GM19463 (cell line): ENCODE measurements at regions not wholly inside any gene's neighbourhood (a gene's known extent, or its start where the extent isn't known, plus 50 kb on each side); places are given as distances from the start of the nearest gene placed in this dataset.
"Not testable (repeated sequence)": the region's sequence is repeated elsewhere in the genome, so short reads cannot be mapped to it uniquely, and the experiment has no call there.

Source experiments
- ATAC-seq: cut with Tn5 transposase; IDR thresholded peaks from one replicate; pipeline ENCODE4 v1.9.1; 2021; ENCODE audit warnings: mild to moderate bottlenecking, moderate library complexity; ENCODE audit not compliant: unreplicated experiment

DNA sequence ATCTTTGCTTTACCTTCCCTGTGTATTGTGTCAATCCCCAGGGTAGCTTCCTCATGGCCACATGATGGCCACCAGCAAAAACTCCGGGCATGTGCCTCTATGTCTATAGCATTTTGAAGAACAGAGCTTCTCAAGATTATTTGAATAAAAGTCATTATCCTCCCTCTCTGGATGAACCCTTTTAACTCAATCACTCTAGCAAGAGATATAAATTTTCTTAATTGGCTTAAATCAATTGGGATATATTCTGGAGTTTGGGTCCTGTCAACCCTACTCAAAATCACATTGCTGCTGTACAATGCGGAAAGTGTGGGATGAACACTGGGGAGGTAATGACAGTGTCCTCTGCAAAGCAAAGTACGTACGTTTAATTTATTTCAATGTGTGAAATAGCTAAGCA lies 370.6 kb upstream of the LRRC3B start:
- ATAC-seq, result no peak

DNA sequence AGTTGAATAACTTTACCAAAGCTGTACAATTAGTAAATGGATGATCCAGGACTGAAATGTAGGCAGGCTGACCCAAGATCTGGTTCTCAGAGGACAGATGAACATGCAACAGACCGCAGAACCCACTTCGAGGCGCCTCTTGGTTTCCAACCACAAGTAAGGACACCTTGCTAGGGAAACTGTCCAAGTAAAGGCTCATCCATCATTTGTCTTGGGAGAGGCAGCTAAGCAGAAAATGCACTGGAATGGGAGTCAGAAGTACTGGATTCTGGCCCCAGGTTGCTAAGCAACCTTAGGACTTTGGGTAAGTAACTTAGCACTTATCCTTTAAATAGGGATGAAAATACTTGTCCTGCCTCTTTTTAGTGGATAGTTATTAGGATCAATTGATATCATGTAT lies 366.3 kb upstream of the LRRC3B start:
- ATAC-seq, result no peak

DNA sequence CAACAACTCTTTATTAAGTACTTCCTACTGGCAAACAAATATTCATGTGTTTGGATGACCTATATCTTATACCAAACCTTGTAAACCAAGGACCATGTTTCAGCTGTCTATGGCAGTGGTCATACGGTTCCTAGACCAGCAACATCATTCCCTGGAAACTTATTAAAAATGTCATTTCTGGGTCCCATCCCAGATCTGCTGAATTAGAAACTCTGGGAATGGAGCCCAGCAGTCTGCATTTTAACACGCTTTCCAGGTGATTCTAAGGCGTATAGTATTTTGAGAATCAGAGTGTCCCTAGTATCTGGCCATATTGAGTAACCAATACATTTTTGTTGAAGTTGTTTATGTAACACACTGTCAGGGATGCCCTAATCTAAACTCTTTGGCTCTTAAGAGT lies 363.4 kb upstream of the LRRC3B start:
- no peak for ATAC-seq

DNA sequence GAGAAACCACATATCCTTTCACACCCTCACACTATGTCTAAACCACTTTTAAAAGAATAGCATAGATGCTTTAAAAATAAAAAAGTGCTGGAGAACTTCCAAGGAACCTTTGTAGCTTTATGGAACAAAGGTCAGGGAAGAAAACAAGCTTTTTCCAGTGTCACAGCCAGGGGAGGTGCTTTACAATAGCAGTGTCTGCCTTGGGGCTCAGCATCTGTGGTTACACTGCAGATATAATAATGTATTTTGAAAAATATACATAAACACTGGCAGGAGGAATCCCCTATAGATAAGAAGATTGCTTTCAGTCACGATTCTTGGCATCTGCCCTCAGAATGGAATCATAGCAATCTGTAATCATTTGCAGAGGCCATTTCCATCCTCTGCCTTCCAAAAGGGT lies 362.4 kb upstream of the LRRC3B start:
- ATAC-seq, result no peak

DNA sequence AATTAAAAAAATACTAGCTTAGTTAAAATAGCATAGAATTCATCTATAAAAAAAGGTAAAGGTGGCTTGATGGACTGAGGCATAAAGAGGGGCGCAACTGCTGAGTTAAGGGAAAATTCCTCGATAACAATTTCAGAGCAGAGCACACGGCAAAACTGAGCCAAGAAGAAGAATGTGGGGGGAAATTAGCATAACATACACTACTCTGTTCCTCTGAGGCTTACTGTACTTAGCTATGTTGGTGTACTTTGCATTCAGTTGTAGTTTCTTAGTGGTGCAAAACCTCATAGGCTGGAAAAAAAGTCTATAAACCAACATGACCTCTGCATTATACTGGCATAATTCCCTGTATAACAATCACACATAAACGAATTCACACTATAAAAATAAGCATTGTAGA lies 357.9 kb upstream of the LRRC3B start:
- ATAC-seq, result no peak

DNA sequence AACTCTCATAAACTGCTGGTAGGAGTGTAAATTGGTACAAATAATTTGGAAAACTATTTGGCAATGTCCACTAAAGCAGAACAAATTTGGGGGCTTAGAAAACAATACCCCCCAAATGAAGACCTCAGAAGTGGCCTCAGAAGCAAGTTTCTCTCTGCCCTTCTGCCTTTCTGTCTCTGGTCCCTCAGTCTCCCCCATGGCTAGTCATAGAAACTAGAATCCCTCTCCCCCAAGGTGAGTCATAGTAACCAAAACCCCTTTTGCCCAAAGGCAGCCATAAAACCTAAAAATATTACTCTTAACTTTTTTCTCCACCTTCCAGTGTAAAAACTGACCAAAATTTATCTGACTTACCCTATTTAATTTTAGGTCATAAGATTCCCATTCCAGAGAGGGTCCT lies 350.7 kb upstream of the LRRC3B start:
- no peak for ATAC-seq

DNA sequence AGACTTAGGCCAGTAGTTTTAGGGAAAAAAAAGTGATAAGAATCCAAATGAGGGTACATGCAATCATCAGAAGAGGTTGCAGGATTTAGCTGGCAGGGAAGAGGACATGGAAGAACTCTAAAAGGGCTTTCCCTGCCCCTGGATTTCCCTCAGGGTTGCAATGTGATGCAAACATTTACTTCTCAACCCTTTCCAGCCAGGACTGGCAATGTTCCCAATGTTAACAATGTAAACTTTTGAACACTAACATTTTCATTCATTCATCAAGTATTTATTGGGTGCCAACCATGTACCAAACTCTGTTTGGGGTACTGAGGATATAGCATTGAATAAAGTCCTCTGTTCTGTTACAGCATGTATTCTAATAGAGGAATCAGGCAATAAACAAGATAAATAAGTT lies 349.4 kb upstream of the LRRC3B start:
- no peak for ATAC-seq

DNA sequence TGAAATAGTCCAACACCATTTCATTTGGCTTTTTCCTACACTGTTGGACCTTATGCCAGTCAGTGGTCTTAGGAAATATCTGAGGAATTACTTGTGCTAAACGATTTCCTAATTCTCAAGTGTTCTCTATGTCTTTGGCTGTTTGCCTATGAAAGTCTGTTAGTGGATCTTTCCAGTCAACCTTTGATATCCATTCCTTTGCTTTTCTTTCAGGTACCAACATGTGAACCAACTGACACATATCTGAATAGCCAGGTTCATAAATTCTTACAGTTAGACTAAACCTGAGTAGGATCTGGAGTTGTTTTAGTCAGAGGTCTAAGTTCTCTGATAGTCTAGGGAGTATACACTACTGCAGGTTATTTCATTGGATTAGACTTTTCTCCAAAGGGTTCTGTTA lies 343.5 kb upstream of the LRRC3B start:
- no peak for ATAC-seq

DNA sequence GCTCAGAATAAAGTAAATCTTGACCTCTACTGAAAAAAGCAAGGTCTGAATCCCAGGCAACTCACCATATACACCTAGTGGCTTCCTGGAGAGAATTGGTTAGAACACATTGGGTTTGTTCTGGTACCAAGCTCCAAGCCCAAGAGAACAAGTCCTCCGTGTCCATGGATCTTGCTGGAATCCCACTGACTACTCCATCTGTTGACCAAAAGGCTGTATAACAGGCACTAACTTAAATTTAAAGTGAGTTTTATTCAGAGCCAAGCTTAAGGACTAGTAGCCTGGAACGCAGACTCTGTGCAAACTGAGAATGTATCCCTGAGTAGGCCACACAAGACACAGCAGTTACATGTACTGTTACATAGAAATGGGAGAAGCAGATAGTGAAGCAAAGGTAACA lies 342.1 kb upstream of the LRRC3B start:
- ATAC-seq, result no peak

DNA sequence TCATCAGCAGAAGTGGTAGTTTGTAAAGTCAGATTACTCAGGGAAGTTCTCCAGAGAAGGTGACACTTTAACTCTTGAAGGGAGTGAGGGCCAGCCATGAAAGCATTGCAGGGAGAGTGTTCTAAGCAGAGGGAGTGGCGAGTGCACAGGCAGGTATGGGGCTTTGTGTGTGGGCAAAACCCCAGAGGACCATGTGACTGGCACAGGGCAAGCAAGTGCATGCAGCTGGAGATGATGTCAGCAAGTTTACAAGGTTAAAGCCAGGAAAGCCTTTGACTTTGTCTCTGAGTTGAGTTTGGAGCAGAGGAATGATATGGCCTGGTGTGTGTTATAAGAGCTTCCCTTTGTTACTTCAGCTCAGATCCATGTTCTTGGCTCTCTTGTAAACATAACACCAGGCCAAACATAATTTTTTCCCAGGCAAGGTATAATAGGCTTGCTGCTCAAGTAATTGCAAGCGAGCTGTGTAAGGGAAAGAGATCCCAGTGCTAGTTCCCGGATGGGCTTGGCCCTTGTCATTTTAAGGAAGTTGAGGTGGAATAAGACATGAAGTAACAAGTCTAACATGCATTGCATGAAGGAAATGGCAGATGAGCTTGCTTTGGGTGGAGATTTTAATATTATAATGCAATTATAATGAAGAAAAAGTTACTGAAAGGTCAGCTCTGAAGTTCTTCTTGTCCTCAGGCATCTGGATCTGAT lies 341.1 kb upstream of the LRRC3B start:
- no peak for ATAC-seq

DNA sequence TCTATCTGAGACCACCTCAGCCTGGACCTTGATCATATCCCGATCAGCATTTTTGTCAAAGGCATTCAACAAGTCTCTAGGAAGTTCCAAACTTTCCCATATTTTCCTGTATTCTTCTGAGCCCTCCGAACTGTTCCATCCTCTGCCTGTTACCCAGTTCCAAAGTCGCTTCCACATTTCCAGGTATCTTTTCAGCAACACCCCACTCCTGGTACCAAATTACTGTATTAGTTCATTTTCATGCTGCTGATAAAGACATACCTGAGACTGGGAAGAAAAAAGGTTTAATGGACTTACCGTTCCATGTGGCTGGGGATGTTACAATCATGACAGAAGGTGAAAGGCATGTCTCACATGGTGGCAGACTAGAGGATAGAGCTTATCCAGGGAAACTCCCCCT lies 338.1 kb upstream of the LRRC3B start:
- ATAC-seq, result not testable (repeated sequence)

DNA sequence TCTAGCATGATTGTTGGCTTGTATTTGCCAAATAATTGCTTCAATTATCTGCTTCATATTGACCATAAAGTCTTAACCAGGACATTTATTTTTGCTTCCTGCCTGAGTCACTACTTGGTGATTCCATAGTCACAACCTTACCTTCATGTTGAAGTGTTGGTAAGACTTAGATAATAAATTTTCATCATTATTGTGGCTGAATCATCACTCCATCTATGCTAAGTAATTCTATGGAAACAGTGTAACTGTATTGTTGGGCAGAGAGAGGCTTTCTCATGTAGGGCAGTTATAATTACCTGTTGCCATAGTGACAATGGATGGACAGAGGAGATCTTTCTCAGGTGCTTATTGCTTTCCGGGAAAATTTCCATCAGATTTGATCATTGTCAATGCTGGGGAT lies 330.7 kb upstream of the LRRC3B start:
- no peak for ATAC-seq

DNA sequence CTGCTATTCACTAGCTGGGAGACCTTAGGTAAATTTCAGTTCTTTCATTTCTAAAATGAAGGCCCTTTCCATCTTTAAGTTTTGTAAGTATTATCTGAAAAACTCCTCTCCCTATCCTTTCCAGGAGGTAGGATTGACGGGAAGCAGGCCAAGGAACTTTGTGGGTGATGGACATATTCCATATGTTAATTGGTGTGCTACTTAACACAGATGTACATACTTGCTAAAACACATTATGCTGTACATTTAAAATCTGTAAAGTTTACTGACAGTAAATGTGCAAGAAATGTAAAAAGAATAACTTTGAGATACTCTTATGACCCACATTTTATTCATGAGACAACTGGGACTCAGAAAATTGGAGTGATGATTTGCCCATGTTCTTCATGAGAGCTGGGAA lies 329.8 kb upstream of the LRRC3B start:
- no peak for ATAC-seq

DNA sequence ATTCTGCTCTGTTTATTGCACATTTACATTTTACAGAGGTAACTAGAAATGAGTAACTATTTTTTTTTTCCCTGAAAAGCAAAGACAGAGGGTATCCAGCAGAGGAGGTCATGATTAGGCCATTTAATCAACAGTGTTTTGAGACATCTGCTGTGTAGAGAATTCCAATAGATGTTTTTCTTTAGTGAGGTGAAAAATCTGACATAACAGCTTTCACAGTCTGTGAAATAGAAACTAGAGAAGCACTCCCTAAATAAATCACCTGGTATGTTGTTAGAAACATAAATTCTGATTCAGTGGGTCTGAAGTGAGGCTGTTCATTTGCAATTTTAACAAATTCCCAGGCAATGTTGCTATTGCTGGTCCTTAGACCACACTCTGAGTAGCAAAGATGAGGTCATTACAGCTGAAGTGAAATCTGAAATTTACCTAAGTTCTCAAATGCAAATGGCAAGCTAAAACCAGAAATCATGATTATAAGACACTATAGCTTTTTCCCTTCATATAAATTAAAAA lies 329.2 kb upstream of the LRRC3B start:
- no peak for ATAC-seq

DNA sequence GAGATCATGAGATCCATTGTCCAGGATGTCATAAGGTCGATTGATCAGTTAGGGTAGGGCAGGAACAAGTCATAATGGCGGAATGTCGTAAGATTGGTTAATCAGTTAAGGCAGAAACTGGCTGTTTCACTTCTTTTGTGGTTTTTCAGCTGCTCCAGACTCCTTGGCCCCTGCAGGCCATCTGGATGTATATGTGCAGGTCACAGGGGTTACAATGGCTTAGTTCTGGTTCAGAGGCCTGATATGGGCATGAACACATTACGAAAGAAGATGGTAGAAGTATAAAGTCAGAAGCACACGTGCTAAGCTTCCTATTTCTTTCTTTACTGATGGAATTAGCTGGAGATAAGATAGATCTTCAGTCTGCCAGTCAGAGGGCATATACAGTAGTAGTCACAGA lies 315.4 kb upstream of the LRRC3B start:
- ATAC-seq, result no peak

DNA sequence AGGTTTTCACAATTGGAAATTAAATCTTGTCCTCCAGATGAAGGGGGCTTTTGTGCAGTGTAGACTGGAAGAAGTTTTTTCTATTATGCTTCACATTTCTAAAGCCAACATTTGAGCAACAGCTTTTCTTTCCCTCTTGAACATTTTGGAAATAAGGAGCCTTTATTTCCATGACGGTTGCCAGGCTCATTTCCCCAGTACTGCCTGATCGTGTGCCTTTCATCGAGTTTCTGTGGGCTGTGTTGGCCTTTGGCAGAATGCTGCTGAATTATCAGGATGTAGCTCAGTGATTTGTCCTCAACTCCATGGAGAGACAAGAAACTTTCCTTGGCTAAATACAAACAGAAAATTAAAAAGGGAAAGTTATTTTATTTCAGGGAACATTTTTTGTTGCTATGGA lies 314.8 kb upstream of the LRRC3B start:
- ATAC-seq, result no peak

DNA sequence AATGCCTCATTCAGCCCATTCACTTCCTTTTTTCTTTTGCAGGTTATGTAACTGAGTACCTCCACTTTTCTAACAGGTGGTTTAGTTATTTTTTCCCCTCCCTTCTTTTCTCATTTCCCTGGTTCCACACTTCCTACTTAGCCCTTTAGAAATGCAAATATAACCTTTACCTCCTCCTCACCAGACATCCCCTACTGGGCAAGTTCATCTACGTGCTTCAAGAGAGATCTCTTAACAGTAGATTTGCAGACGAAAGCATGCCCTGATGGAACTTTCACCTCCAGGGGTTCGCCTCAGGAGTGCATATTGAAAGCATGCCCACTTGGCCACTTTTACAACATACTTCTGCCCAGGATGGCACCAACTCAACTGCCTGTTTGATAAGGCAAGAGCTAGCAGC lies 314.1 kb upstream of the LRRC3B start:
- ATAC-seq, result no peak

DNA sequence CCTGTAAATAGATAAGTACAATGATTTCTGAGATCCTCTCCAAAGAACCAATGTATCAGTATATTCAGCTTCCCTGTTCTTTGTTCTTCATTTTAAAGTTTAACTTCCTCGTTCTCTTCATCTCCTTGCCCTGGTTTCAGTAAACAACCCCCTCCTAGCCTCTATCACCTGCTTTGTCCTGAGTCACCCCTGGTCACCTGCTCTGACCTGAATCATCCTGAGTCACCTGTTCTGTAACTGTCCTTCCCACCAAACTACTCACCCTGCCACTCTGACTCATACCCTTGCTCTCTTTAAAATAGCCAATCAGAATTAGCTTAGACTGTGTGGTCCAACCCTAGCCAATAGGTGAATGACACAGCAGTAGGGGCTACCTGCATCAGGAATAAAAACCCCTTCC lies 313.0 kb upstream of the LRRC3B start:
- not testable (repeated sequence) for ATAC-seq

DNA sequence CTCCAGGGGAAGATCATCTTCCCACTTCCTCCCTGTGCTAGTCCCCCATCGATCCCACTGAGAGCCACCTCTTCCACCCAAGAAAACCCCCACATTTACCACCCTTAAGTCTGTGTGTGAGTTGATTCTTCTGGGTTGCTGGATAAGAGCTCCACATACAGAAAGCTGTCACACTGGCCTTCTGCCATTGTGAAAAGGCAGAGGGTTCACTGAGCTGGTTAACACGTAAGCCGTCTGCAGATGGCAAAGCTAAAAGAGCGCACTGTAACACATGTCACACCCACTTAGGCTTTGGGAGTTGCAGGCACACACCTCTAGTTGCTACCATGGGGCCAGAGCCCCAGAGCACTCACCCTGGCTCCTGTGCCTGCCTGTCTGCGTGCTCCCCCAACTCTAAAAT lies 309.8 kb upstream of the LRRC3B start:
- no peak for ATAC-seq

DNA sequence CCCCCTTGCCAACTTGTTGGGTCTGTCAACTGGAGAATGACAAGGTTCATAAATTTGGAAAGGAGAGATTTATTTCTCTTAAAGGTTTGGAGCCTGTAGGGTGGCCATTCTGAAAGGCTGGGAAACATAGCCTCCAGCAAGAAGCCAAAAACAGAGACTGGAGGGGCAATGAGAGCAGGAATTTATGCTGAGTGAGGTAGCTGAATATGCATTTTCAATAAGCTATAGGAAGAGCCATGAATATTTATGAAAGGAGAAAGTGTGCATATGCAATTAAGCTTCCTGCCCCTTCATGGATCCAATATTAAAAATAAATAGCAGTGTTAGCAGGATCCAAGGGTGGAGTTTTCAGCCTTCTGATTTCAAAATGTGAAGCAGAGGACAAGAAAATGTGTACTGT lies 306.1 kb upstream of the LRRC3B start:
- no peak for ATAC-seq

DNA sequence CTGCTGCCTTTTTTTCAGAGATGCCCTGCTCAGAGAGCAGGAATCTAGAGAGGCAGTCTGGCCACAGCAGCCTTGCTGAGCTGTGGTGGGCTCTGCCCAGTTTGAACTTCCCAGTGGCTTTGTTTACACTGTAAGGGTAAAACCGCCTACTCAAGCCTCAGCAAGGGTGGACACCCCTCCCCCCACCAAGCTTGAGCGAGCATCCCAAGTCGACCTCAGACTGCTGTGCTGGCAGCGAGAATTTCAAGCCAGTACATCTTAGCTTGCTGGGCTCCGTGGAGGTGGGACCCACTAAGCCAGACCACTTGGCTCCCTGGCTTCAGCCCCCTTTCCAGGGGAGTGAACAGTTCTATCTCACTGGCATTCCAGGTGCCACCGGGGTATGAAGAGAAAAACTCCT lies 298.8 kb upstream of the LRRC3B start:
- ATAC-seq, result not testable (repeated sequence)

DNA sequence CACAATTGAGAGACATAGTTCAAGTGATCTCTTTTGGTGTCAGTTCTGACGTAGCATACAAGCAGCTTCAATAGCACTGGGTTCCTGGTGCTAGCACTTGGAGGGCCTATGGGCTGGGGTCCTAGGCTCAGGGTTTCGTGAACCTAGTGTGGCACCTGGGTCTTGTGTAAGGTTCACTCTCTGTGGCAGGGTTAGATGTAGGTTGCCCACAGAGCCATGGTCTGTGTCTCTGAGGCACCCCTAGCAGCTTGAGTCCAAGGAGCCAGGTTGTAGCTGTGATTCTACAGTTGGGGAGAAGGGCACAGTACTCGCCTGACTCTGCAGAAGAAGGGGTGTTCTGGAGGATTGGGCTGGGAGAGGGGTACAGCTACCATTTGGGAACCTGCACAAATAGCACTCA lies 282.6 kb upstream of the LRRC3B start:
- no peak for ATAC-seq

DNA sequence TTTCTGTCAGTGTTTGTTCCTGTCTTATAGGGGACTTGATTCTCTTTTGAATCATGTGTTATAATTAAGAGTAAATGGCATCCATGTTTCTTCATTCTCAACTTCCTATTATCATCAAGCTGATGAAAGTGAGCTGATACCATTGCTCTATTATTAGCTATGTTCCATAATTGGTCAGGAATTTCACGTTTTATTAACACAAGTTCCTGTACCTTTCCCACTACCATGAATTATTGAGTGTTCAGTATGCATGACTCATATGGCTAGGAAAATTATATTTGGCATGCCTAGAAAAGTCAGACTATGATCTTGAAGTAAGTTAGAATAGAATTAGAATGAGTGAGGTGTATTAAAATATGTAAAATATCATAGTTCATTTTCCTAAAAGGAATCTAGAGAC lies 278.9 kb upstream of the LRRC3B start:
- ATAC-seq, result no peak
